B cell (primary cell): ENCODE measurements at regions not wholly inside any gene's neighbourhood (a gene's known extent, or its start where the extent isn't known, plus 50 kb on each side); places are given as distances from the start of the nearest gene placed in this dataset.

Experiments
- EZH2 ChIP-seq: IDR thresholded peaks from 2 replicates; pipeline ENCODE4 v1.6.1; 2012; ENCODE audit warnings: borderline replicate concordance, low read depth, mild to moderate bottlenecking, moderate library complexity, low read length; ENCODE audit not compliant: insufficient read depth, poor library complexity, severe bottlenecking
- TF ChIP-seq, protein P1 (sequence below): fragments of 200-600 bp; IDR thresholded peaks from one replicate; pipeline ENCODE4 v1.8.0; 2022; ENCODE audit warnings: antibody characterized with exemption, mild to moderate bottlenecking

DNA sequence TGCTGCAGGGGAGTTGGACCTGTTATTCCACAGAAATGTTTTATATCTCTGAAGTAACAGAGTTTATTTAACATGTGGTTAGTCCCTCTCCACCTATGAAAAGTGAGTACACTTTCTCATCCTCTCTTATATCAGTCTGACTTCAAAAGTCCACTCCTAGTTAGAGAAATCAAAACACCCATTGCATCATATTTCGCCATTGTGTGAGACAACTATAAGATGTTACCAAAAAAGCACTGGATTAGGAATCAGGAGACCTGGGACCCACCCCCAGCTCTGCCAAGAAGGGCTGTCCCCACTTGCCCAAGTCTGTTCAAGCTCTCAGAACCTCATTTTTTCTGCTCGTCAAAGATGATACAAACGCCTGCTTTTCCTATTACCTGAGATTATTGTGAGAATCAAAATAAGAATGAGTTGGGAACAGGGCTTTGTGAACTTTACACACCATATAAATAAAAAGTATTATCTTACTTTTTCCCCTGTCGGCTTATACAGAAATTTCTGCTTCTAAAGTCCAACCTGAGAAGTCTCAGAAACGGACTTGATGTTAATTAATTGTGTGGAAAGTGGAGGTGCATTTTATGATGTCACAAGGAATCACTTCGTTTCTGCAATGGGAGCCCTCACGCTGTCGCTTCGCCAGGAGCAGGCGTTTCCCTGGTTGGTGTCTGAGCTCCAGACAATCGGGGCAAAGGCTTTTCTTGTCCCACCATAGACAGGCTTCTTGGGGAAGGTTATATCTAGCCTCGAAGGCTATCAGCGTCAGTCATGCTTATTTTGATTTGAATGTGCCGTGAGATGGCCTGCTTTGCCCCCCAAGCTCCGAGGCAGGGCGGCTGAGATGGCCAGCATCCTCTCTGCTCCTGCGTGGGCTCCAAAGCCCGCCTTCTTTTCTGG lies 89.6 kb upstream of the ZNF516 start:
- TF ChIP-seq, protein P1, sequence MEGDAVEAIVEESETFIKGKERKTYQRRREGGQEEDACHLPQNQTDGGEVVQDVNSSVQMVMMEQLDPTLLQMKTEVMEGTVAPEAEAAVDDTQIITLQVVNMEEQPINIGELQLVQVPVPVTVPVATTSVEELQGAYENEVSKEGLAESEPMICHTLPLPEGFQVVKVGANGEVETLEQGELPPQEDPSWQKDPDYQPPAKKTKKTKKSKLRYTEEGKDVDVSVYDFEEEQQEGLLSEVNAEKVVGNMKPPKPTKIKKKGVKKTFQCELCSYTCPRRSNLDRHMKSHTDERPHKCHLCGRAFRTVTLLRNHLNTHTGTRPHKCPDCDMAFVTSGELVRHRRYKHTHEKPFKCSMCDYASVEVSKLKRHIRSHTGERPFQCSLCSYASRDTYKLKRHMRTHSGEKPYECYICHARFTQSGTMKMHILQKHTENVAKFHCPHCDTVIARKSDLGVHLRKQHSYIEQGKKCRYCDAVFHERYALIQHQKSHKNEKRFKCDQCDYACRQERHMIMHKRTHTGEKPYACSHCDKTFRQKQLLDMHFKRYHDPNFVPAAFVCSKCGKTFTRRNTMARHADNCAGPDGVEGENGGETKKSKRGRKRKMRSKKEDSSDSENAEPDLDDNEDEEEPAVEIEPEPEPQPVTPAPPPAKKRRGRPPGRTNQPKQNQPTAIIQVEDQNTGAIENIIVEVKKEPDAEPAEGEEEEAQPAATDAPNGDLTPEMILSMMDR: no peak
- TF ChIP-seq EZH2: no peak
